ENCODE measurements at regions not wholly inside any gene's neighbourhood (a gene's known extent, or its start where the extent isn't known, plus 50 kb on each side); places are given as distances from the start of the nearest gene placed in this dataset. TPM values are rescaled to one million over a fixed set of nuclear protein-coding genes. Genes with fewer than 3 reads are reported as not detected.

- no peaks in the 10 kb centered on the region for H3K36me3 ChIP-seq
- H3K27ac ChIP-seq: no peak overlapping the region
- H3K4me3 ChIP-seq: no peak overlapping the region
- no peaks in the 10 kb centered on the region for H3K4me1 ChIP-seq
- no peak for TF ChIP-seq EP300 (IDR thresholded peaks at IDR 0.05)
- TF ChIP-seq POLR2A (IDR thresholded peaks at IDR 0.05): no peak
- no peak for TF ChIP-seq CTCF (IDR thresholded peaks at IDR 0.05)
- WGBS, 2 donors: 69 to 80% methylated on average over 7 of the region's 7 CpGs
- no peak for DNase-seq (ENCODE audit: low spot score in 2 of 2)
- no peaks in the 10 kb centered on the region for H3K9me3 ChIP-seq
- no peaks in the 10 kb centered on the region for H3K27me3 ChIP-seq
Measured at GRCh38 chr5:79851391-79851863, 139.6 kb downstream of the MTX3 start.

GRCh38 chr5:79850941-79851340 is 140.1 kb downstream of the MTX3 start:
- WGBS, 2 donors: 76 to 83% methylated on average over 5 of the region's 5 CpGs
- Histone ChIP-seq H3K27ac (no peak overlapping the region), H3K9me3 (no peaks in the 10 kb centered on the region), H3K4me3 (no peak overlapping the region), H3K4me1 (peaks cover 0 to 3% (median 0%) of the 10 kb centered on the region in 4 donors), H3K36me3 (no peaks in the 10 kb centered on the region), H3K27me3 (no peaks in the 10 kb centered on the region)
- DNase-seq (ENCODE audit: low spot score in 2 of 2): no peak
- TF ChIP-seq CTCF (IDR thresholded peaks at IDR 0.05): no peak
- no peak for TF ChIP-seq EP300 (IDR thresholded peaks at IDR 0.05)
- TF ChIP-seq POLR2A (IDR thresholded peaks at IDR 0.05): no peak

- Histone ChIP-seq H3K9me3 (no peaks in the 10 kb centered on the region), H3K4me3 (no peak overlapping the region), H3K4me1 (peaks cover 0 to 9% (median 0%) of the 10 kb centered on the region in 4 donors), H3K27me3 (no peaks in the 10 kb centered on the region), H3K27ac (no peak overlapping the region), H3K36me3 (no peaks in the 10 kb centered on the region)
- WGBS, 2 donors: 83 to 87% methylated on average over 10 of the region's 10 CpGs
- DNase-seq (ENCODE audit: low spot score in 2 of 2): no peak
- TF ChIP-seq POLR2A (IDR thresholded peaks at IDR 0.05) (no peak), CTCF (IDR thresholded peaks at IDR 0.05) (no peak), EP300 (IDR thresholded peaks at IDR 0.05) (no peak)
Measured at GRCh38 chr5:79850316-79850822, 140.7 kb downstream of the MTX3 start.

GRCh38 chr5:79849486-79850315 is 141.4 kb downstream of the MTX3 start:
- no peak for TF ChIP-seq POLR2A (IDR thresholded peaks at IDR 0.05)
- TF ChIP-seq CTCF (IDR thresholded peaks at IDR 0.05): no peak
- no peak for TF ChIP-seq EP300 (IDR thresholded peaks at IDR 0.05)
- Histone ChIP-seq H3K27ac (no peak overlapping the region), H3K36me3 (no peaks in the 10 kb centered on the region), H3K4me3 (no peak overlapping the region), H3K27me3 (no peaks in the 10 kb centered on the region), H3K4me1 (peaks cover 0 to 15% (median 0%) of the 10 kb centered on the region in 4 donors), H3K9me3 (no peaks in the 10 kb centered on the region)
- DNase-seq (ENCODE audit: low spot score in 2 of 2): no peak
- WGBS, 2 donors: 90 to 92% methylated on average over 15 of the region's 16 CpGs

Small RNAs in the stretch of these regions (small RNA-seq; reads per million reads assigned to genes)
- not detected for gene AC008496.1
